SH-SY5Y (cell line): ENCODE measurements at regions not wholly inside any gene's neighbourhood (a gene's known extent, or its start where the extent isn't known, plus 50 kb on each side); places are given as distances from the start of the nearest gene placed in this dataset.

Experiments used
- GATA2 ChIP-seq: IDR thresholded peaks from 2 replicates; pipeline ENCODE4 v1.6.1; 2011; ENCODE audit warnings: mild to moderate bottlenecking, low read depth, low read length
- GATA3 ChIP-seq: IDR thresholded peaks from 2 replicates; pipeline ENCODE4 v1.6.1; 2011; ENCODE audit warnings: low read depth, mild to moderate bottlenecking, low read length, moderate library complexity

- TF ChIP-seq GATA2 (no peak), GATA3 (no peak)
Measured at GRCh38 chr10:78906734-78907390, 161.9 kb upstream of the ZMIZ1 start.

- no peak for TF ChIP-seq GATA3
- no peak for TF ChIP-seq GATA2
Measured at GRCh38 chr10:78907551-78908211, 161.1 kb upstream of the ZMIZ1 start.

- no peak for TF ChIP-seq GATA3
- TF ChIP-seq GATA2: peak; percentile 32; the same call in 1 of the 2 replicates
Measured at GRCh38 chr10:78909221-78909620, 159.5 kb upstream of the ZMIZ1 start.

GRCh38 chr10:78910021-78910420 lies 158.7 kb upstream of the ZMIZ1 start:
- TF ChIP-seq GATA2: no peak
- TF ChIP-seq GATA3: no peak

- no peak for TF ChIP-seq GATA3
- TF ChIP-seq GATA2: no peak
Measured at GRCh38 chr10:78910476-78910875, 158.3 kb upstream of the ZMIZ1 start.

GRCh38 chr10:78910886-78911285 lies 157.9 kb upstream of the ZMIZ1 start:
- TF ChIP-seq GATA3 (no peak), GATA2 (no peak)

- no peak for TF ChIP-seq GATA2
- no peak for TF ChIP-seq GATA3
Measured at GRCh38 chr10:78911533-78912340, 157.0 kb upstream of the ZMIZ1 start.

GRCh38 chr10:78912361-78913218 lies 156.2 kb upstream of the ZMIZ1 start:
- TF ChIP-seq GATA2 (no peak), GATA3 (no peak)

GRCh38 chr10:78913219-78914059 lies 155.3 kb upstream of the ZMIZ1 start:
- no peak for TF ChIP-seq GATA3
- no peak for TF ChIP-seq GATA2

GRCh38 chr10:78914060-78914378 lies 154.7 kb upstream of the ZMIZ1 start:
- TF ChIP-seq GATA2 (no peak), GATA3 (no peak)

GRCh38 chr10:78914502-78915189 lies 154.1 kb upstream of the ZMIZ1 start:
- TF ChIP-seq GATA3 (no peak), GATA2 (no peak)

- no peak for TF ChIP-seq GATA3
Measured at GRCh38 chr10:78915190-78915518, 153.6 kb upstream of the ZMIZ1 start.

- TF ChIP-seq GATA2 (no peak), GATA3 (no peak)
Measured at GRCh38 chr10:78916227-78916626, 152.5 kb upstream of the ZMIZ1 start.
